Upper lobe of left lung (tissue), 6 donors: ENCODE measurements at regions not wholly inside any gene's neighbourhood (a gene's known extent, or its start where the extent isn't known, plus 50 kb on each side); places are given as distances from the start of the nearest gene placed in this dataset.

ENCODE experiments used
- ATAC-seq, 2 donors: fragments of 200-7000 bp; cut with Tn5 transposase; one replicate each; pipeline ENCODE4 v1.9.1; 2022; ENCODE audit warnings: mild to moderate bottlenecking in 2 of 2, moderate library complexity in 2 of 2; ENCODE audit not compliant: low FRiP score in 2 of 2
- DNase-seq, 2 donors: peaks; one replicate each; pipeline ENCODE4 v3.0.0-alpha.2; 2019 to 2020
- H3K27ac ChIP-seq, 4 donors: fragments of 200-600 bp; sonication (generic); one replicate each; pipeline ENCODE4 v1.5.1; 2016 to 2019
- H3K27me3 ChIP-seq, 4 donors: fragments of 200-600 bp; sonication (generic); one replicate each; pipeline ENCODE4 v1.5.1; 2017 to 2019
- H3K36me3 ChIP-seq, 4 donors: fragments of 200-600 bp; sonication (generic); one replicate each; pipeline ENCODE4 v1.5.1; 2016 to 2019
- H3K4me1 ChIP-seq, 4 donors: fragments of 200-600 bp; sonication (generic); one replicate each; pipeline ENCODE4 v1.5.1; 2018 to 2019
- H3K4me3 ChIP-seq, 4 donors: fragments of 200-600 bp; sonication (generic); one replicate each; pipeline ENCODE4 v1.5.1; 2017 to 2019; ENCODE audit warnings: mild to moderate bottlenecking in 2 of 4, moderate library complexity in 1 of 4
- H3K9me3 ChIP-seq, 4 donors: fragments of 200-600 bp; sonication (generic); one replicate each; pipeline ENCODE4 v1.5.1; 2018 to 2019
- CTCF ChIP-seq, 6 experiments: fragments of 450-650 bp in 4 of 6; fragments of 200-600 bp in 2 of 6; sonication (generic) in 2 of 6; IDR thresholded peaks; one replicate each; pipeline ENCODE4 v1.5.1; 2016 to 2019; ENCODE audit warnings: antibody characterized with exemption in 6 of 6
- EP300 ChIP-seq, 4 donors: sonication (generic); formaldehyde crosslinking; IDR thresholded peaks; one replicate each; pipeline ENCODE4 v1.5.1; 2017; ENCODE audit warnings: antibody characterized with exemption in 4 of 4, control low read depth in 2 of 4
- POLR2A ChIP-seq, 4 donors: fragments of 450-650 bp; IDR thresholded peaks; one replicate each; pipeline ENCODE4 v1.5.1; 2016 to 2017; ENCODE audit warnings: antibody characterized with exemption in 4 of 4, mild to moderate bottlenecking in 2 of 4
- POLR2AphosphoS5 ChIP-seq, 2 donors: sonication (generic); formaldehyde crosslinking; IDR thresholded peaks; one replicate each; pipeline ENCODE4 v1.5.1; 2017; ENCODE audit warnings: antibody characterized with exemption in 2 of 2
- WGBS, 2 donors: methylation state at CpG; one replicate each; pipeline ENCODE4 v1.1.5; 2017 to 2018; 5-methylcytosine and 5-hydroxymethylcytosine counted together
- donor health status: DM: no; HTN: no; CAD: no; lungs with moderate emphysema.
- donor health status: DM: no; HTN: yes; CAD: no; lungs with severe emphysema.

GRCh38 chr9:113659039-113659438, 195.5 kb downstream of the RGS3 start:
- Histone ChIP-seq H3K4me3 (no peak overlapping the region), H3K9me3 (no peaks in the 10 kb centered on the region), H3K27ac (no peak overlapping the region), H3K36me3 (no peaks in the 10 kb centered on the region), H3K4me1 (peaks cover 28 to 38% (median 34%) of the 10 kb centered on the region in 4 donors), H3K27me3 (no peaks in the 10 kb centered on the region)
- no peak for DNase-seq
- 55% methylated on average over 3 of the region's 3 CpGs; no CpG with 5 or more reads in 1 of the 2 donors for WGBS, 2 donors
- TF ChIP-seq POLR2A (IDR thresholded peaks at IDR 0.05) (no peak), EP300 (IDR thresholded peaks at IDR 0.05) (no peak), CTCF (IDR thresholded peaks at IDR 0.05) (no peak), POLR2AphosphoS5 (IDR thresholded peaks at IDR 0.05) (no peak)
- no peak for ATAC-seq

GRCh38 chr9:113659740-113660139, 196.2 kb downstream of the RGS3 start:
- no peaks in the 10 kb centered on the region for H3K36me3 ChIP-seq
- H3K27me3 ChIP-seq: no peaks in the 10 kb centered on the region
- H3K4me3 ChIP-seq: no peak overlapping the region
- H3K27ac ChIP-seq: no peak overlapping the region
- no peak for TF ChIP-seq POLR2A (IDR thresholded peaks at IDR 0.05)
- WGBS, 2 donors: 57 to 73% methylated on average over 3 of the region's 3 CpGs
- DNase-seq (peak in 1 of 2 donors; percentile 11), ATAC-seq (no peak)
- peaks cover 21 to 35% (median 28%) of the 10 kb centered on the region in 4 donors for H3K4me1 ChIP-seq
- no peaks in the 10 kb centered on the region for H3K9me3 ChIP-seq

- ATAC-seq: no peak
- no peak for TF ChIP-seq CTCF (IDR thresholded peaks at IDR 0.05)
- TF ChIP-seq POLR2AphosphoS5 (IDR thresholded peaks at IDR 0.05): no peak
- no peak for TF ChIP-seq EP300 (IDR thresholded peaks at IDR 0.05)
- no peak for TF ChIP-seq POLR2A (IDR thresholded peaks at IDR 0.05)
- H3K4me3 ChIP-seq: no peak overlapping the region
- no peaks in the 10 kb centered on the region for H3K9me3 ChIP-seq
- no peaks in the 10 kb centered on the region for H3K36me3 ChIP-seq
- H3K27me3 ChIP-seq: no peaks in the 10 kb centered on the region
- DNase-seq: no peak
- peaks cover 16 to 30% (median 24%) of the 10 kb centered on the region in 4 donors for H3K4me1 ChIP-seq
- WGBS, 2 donors: 71 to 72% methylated on average over 9 of the region's 9 CpGs
- no peak overlapping the region for H3K27ac ChIP-seq
Observed at GRCh38 chr9:113660196-113660595, 196.7 kb downstream of the RGS3 start.

GRCh38 chr9:113661074-113661473, 197.5 kb downstream of the RGS3 start:
- no peak for TF ChIP-seq EP300 (IDR thresholded peaks at IDR 0.05)
- TF ChIP-seq POLR2A (IDR thresholded peaks at IDR 0.05): no peak
- TF ChIP-seq CTCF (IDR thresholded peaks at IDR 0.05): no peak
- TF ChIP-seq POLR2AphosphoS5 (IDR thresholded peaks at IDR 0.05): no peak
- Histone ChIP-seq H3K27ac (no peak overlapping the region), H3K27me3 (no peaks in the 10 kb centered on the region), H3K4me3 (no peak overlapping the region), H3K9me3 (no peaks in the 10 kb centered on the region), H3K4me1 (peaks cover 12 to 22% (median 19%) of the 10 kb centered on the region in 4 donors), H3K36me3 (no peaks in the 10 kb centered on the region)
- DNase-seq (no peak), ATAC-seq (no peak)
- 77 to 89% methylated on average over 7 of the region's 7 CpGs for WGBS, 2 donors

DNA sequence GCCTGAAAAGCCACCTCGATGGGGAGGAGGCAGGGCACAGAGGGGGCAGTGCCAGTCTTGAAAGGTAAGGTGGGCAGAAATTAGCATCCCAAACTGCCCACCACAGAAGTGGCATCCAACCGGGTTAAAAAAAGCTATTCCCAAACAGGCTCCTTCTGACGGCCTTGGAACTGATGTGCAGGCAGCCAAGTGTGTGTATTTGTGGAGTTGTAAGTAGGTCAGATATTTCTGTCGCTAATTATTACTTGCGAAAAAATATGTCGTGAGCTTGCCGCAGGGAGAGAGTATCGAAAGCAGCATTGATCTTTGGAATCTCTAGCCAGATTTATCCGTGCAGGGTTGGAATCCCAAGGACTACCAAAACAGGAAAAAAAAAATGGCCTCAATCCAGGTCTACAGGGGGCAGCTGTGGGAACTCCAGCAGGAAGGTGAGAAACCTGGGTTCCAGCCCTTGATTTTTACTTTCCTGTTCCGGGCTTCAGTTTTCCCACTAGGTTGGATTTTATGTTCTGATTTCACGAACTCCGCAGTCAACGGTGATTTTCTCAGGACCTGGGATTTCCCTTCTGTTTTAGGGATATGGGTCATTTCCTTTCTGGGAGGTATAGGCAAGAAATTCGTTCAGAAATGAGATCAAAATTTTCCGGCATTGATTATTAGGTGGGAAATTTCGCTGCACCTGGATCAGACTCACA, 200.8 kb downstream of the RGS3 start:
- TF ChIP-seq POLR2AphosphoS5 (IDR thresholded peaks at IDR 0.05): no peak
- TF ChIP-seq CTCF (IDR thresholded peaks at IDR 0.05): no peak
- no peak for TF ChIP-seq EP300 (IDR thresholded peaks at IDR 0.05)
- TF ChIP-seq POLR2A (IDR thresholded peaks at IDR 0.05): no peak
- Histone ChIP-seq H3K36me3 (no peaks in the 10 kb centered on the region), H3K4me3 (no peak overlapping the region), H3K9me3 (no peaks in the 10 kb centered on the region), H3K27me3 (no peaks in the 10 kb centered on the region), H3K4me1 (no peaks in the 10 kb centered on the region), H3K27ac (no peak overlapping the region)
- ATAC-seq (no peak), DNase-seq (peak in 1 of 2 donors; percentile 1)
- WGBS, 2 donors: 83 to 86% methylated on average over 16 of the region's 16 CpGs
